GM19035 (cell line): ENCODE measurements at regions not wholly inside any gene's neighbourhood (a gene's known extent, or its start where the extent isn't known, plus 50 kb on each side); places are given as distances from the start of the nearest gene placed in this dataset.

Experiments
- ATAC-seq: cut with Tn5 transposase; IDR thresholded peaks from one replicate; pipeline ENCODE4 v1.9.1; 2021; ENCODE audit not compliant: unreplicated experiment

- ATAC-seq: no peak
These were observed 431.9 kb upstream of the GJE1 start for GRCh38 chr6:141700819-141701218.

- peak; percentile 52 for ATAC-seq
These were observed 443.8 kb upstream of the GJE1 start for GRCh38 chr6:141688916-141689315.

- ATAC-seq: no peak
These were observed 447.3 kb upstream of the GJE1 start for GRCh38 chr6:141685416-141685815.

- ATAC-seq: no peak
These were observed 450.3 kb upstream of the GJE1 start for GRCh38 chr6:141682391-141682790.

- peak; percentile 65 for ATAC-seq
These were observed 455.0 kb upstream of the GJE1 start for GRCh38 chr6:141677598-141678211.

- no peak for ATAC-seq
These were observed 456.8 kb upstream of the GJE1 start for GRCh38 chr6:141675957-141676356.

- ATAC-seq: no peak
These were observed 463.6 kb upstream of the GJE1 start for GRCh38 chr6:141669141-141669540.

GRCh38 chr6:141667580-141668309 is 465.0 kb upstream of the GJE1 start:
- ATAC-seq: no peak

- ATAC-seq: no peak
These were observed 466.5 kb upstream of the GJE1 start for GRCh38 chr6:141666187-141666586.

GRCh38 chr6:141664744-141665143 is 468.0 kb upstream of the GJE1 start:
- no peak for ATAC-seq

- ATAC-seq: no peak
These were observed 473.1 kb upstream of the GJE1 start for GRCh38 chr6:141659582-141659981.

GRCh38 chr6:141658696-141659095 is 474.0 kb upstream of the GJE1 start:
- ATAC-seq: no peak

- ATAC-seq: no peak
These were observed 474.9 kb upstream of the GJE1 start for GRCh38 chr6:141657812-141658211.

GRCh38 chr6:141653590-141653989 is 479.1 kb upstream of the GJE1 start:
- ATAC-seq: no peak

- no peak for ATAC-seq
These were observed 490.8 kb upstream of the GJE1 start for GRCh38 chr6:141641951-141642350.

- ATAC-seq: no peak
These were observed 491.3 kb upstream of the GJE1 start for GRCh38 chr6:141641406-141641805.

- ATAC-seq: no peak
These were observed 497.1 kb upstream of the GJE1 start for GRCh38 chr6:141635621-141636020.

- ATAC-seq: no peak
These were observed 498.5 kb upstream of the GJE1 start for GRCh38 chr6:141634269-141634668.

- no peak for ATAC-seq
These were observed 508.4 kb upstream of the GJE1 start for GRCh38 chr6:141624301-141624700.

- no peak for ATAC-seq
These were observed 514.5 kb upstream of the GJE1 start for GRCh38 chr6:141618180-141618581.

GRCh38 chr6:141610741-141611140 is 522.0 kb upstream of the GJE1 start:
- ATAC-seq: no peak

GRCh38 chr6:141607956-141608355 is 524.8 kb upstream of the GJE1 start:
- ATAC-seq: no peak

- ATAC-seq: no peak
These were observed 534.2 kb upstream of the GJE1 start for GRCh38 chr6:141598487-141598886.
